ENCODE measurements at regions not wholly inside any gene's neighbourhood (a gene's known extent, or its start where the extent isn't known, plus 50 kb on each side); places are given as distances from the start of the nearest gene placed in this dataset.
"Not testable (repeated sequence)": the region's sequence is repeated elsewhere in the genome, so short reads cannot be mapped to it uniquely, and the experiment has no call there.

- no peak for DNase-seq (ENCODE audit: low spot score)
Observed at GRCh38 chrX:140447150-140447549, 57.7 kb downstream of the SOX3 start.

GRCh38 chrX:140440876-140441275 is 64.0 kb downstream of the SOX3 start:
- DNase-seq (ENCODE audit: low spot score), result no peak

GRCh38 chrX:140439476-140439875 is 65.4 kb downstream of the SOX3 start:
- DNase-seq (ENCODE audit: low spot score), result no peak

GRCh38 chrX:140434347-140434746 is 70.5 kb downstream of the SOX3 start:
- no peak for DNase-seq (ENCODE audit: low spot score)

- DNase-seq (ENCODE audit: low spot score), result no peak
Observed at GRCh38 chrX:140433582-140433981, 71.3 kb downstream of the SOX3 start.

GRCh38 chrX:140432346-140433175 is 72.3 kb downstream of the SOX3 start:
- no peak for DNase-seq (ENCODE audit: low spot score)

GRCh38 chrX:140431521-140431920 is 73.3 kb downstream of the SOX3 start:
- DNase-seq (ENCODE audit: low spot score), result no peak

GRCh38 chrX:140425712-140426395 is 79.0 kb downstream of the SOX3 start:
- DNase-seq (ENCODE audit: low spot score), result no peak

GRCh38 chrX:140422501-140422900 is 82.4 kb downstream of the SOX3 start:
- no peak for DNase-seq (ENCODE audit: low spot score)

- not testable (repeated sequence) for DNase-seq (ENCODE audit: low spot score)
Observed at GRCh38 chrX:140402131-140402530, 102.7 kb downstream of the SOX3 start.

- not testable (repeated sequence) for DNase-seq (ENCODE audit: low spot score)
Observed at GRCh38 chrX:140396326-140396725, 108.5 kb downstream of the SOX3 start.

- DNase-seq (ENCODE audit: low spot score), result no peak
Observed at GRCh38 chrX:140393507-140393906, 111.4 kb downstream of the SOX3 start.

GRCh38 chrX:140391313-140391712 is 113.6 kb downstream of the SOX3 start:
- DNase-seq (ENCODE audit: low spot score), result no peak

- DNase-seq (ENCODE audit: low spot score), result no peak
Observed at GRCh38 chrX:140389331-140389730, 115.5 kb downstream of the SOX3 start.

- DNase-seq (ENCODE audit: low spot score), result no peak
Observed at GRCh38 chrX:140362861-140363260, 142.0 kb downstream of the SOX3 start.

- no peak for DNase-seq (ENCODE audit: low spot score)
Observed at GRCh38 chrX:140360924-140361323, 143.9 kb downstream of the SOX3 start.

- no peak for DNase-seq (ENCODE audit: low spot score)
Observed at GRCh38 chrX:140360284-140360683, 144.6 kb downstream of the SOX3 start.

- DNase-seq (ENCODE audit: low spot score), result no peak
Observed at GRCh38 chrX:140355922-140356321, 148.9 kb downstream of the SOX3 start.

GRCh38 chrX:140355429-140355828 is 149.4 kb downstream of the SOX3 start:
- no peak for DNase-seq (ENCODE audit: low spot score)

GRCh38 chrX:140354431-140355120 is 150.3 kb downstream of the SOX3 start:
- DNase-seq (ENCODE audit: low spot score), result no peak

GRCh38 chrX:140346729-140347128 is 158.1 kb downstream of the SOX3 start:
- DNase-seq (ENCODE audit: low spot score), result no peak

GRCh38 chrX:140343226-140343868 is 161.5 kb downstream of the SOX3 start:
- DNase-seq (ENCODE audit: low spot score), result no peak
